Trophoblast cell (in vitro differentiated cells and primary cell): ENCODE measurements at regions not wholly inside any gene's neighbourhood (a gene's known extent, or its start where the extent isn't known, plus 50 kb on each side); places are given as distances from the start of the nearest gene placed in this dataset.

Experiments used
- DNase-seq, 2 donors: peaks; one replicate each; pipeline ENCODE4 v3.0.0-alpha.2; 2016
- H2AFZ ChIP-seq: 2 replicates; pipeline ENCODE4 v1.6.1; 2013; ENCODE audit warnings: low read length, moderate library complexity, mild to moderate bottlenecking; ENCODE audit not compliant: insufficient read depth, poor library complexity
- H2AK5ac ChIP-seq: 2 replicates; pipeline ENCODE4 v1.6.1; 2013; ENCODE audit warnings: mild to moderate bottlenecking, low read length
- H2BK120ac ChIP-seq: 2 replicates; pipeline ENCODE4 v1.6.1; 2013; ENCODE audit warnings: low read length, mild to moderate bottlenecking, moderate library complexity; ENCODE audit not compliant: insufficient read depth, poor library complexity
- H2BK12ac ChIP-seq: 2 replicates; pipeline ENCODE4 v1.6.1; 2013; ENCODE audit warnings: mild to moderate bottlenecking, low read length, moderate library complexity
- H2BK5ac ChIP-seq: 2 replicates; pipeline ENCODE4 v1.6.1; 2013; ENCODE audit warnings: low read length, low read depth, moderate library complexity, mild to moderate bottlenecking; ENCODE audit not compliant: poor library complexity
- H3K14ac ChIP-seq: 2 replicates; pipeline ENCODE4 v1.6.1; 2013; ENCODE audit warnings: mild to moderate bottlenecking, low read length
- H3K18ac ChIP-seq: 2 replicates; pipeline ENCODE4 v1.6.1; 2013; ENCODE audit warnings: mild to moderate bottlenecking, low read length
- H3K23ac ChIP-seq: 2 replicates; pipeline ENCODE4 v1.6.1; 2013; ENCODE audit warnings: low read length
- H3K27ac ChIP-seq: 2 replicates; pipeline ENCODE4 v1.5.1; 2013; ENCODE audit warnings: low read depth, mild to moderate bottlenecking, inconsistent platforms, low read length, moderate library complexity
- H3K27me3 ChIP-seq: 2 replicates; pipeline ENCODE4 v1.6.1; 2013; ENCODE audit warnings: inconsistent platforms, mild to moderate bottlenecking, low read length, moderate library complexity; ENCODE audit not compliant: insufficient read depth
- H3K36me3 ChIP-seq, 2 experiments: 1 replicate in 1 of 2; 2 replicates in 1 of 2; pipeline ENCODE4 v1.6.1; 2013; ENCODE audit warnings: low read length in 2 of 2, mild to moderate bottlenecking in 2 of 2, moderate library complexity in 1 of 2; ENCODE audit not compliant: insufficient read depth in 2 of 2, control insufficient read depth in 1 of 2
- H3K4ac ChIP-seq: 2 replicates; pipeline ENCODE4 v1.6.1; 2013; ENCODE audit warnings: low read depth, mild to moderate bottlenecking, low read length, moderate library complexity
- H3K4me1 ChIP-seq, 2 experiments: 1 replicate in 1 of 2; 2 replicates in 1 of 2; pipeline ENCODE4 v1.6.1; 2013; ENCODE audit warnings: low read length in 2 of 2, mild to moderate bottlenecking in 2 of 2, moderate library complexity in 1 of 2; ENCODE audit not compliant: insufficient read depth in 2 of 2, control insufficient read depth in 1 of 2
- H3K4me2 ChIP-seq: 2 replicates; pipeline ENCODE4 v1.6.1; 2013; ENCODE audit warnings: inconsistent platforms, mild to moderate bottlenecking, low read length, moderate library complexity
- H3K4me3 ChIP-seq: 2 replicates; pipeline ENCODE4 v1.5.1; 2013; ENCODE audit warnings: mild to moderate bottlenecking, low read depth, low read length, inconsistent platforms
- H3K79me1 ChIP-seq: one replicate; pipeline ENCODE4 v1.6.1; 2013; ENCODE audit warnings: low read length
- H3K79me2 ChIP-seq: 2 replicates; pipeline ENCODE4 v1.6.1; 2013; ENCODE audit warnings: low read length, mild to moderate bottlenecking; ENCODE audit not compliant: control insufficient read depth, insufficient read depth, poor library complexity
- H3K9ac ChIP-seq: 2 replicates; pipeline ENCODE4 v1.6.1; 2013; ENCODE audit warnings: mild to moderate bottlenecking, low read length
- H3K9me3 ChIP-seq: 2 replicates; pipeline ENCODE4 v1.6.1; 2013; ENCODE audit warnings: low read depth, mild to moderate bottlenecking, control low read depth, inconsistent platforms, low read length; ENCODE audit not compliant: insufficient read depth
- H4K12ac ChIP-seq: 2 replicates; pipeline ENCODE4 v1.6.1; 2013; ENCODE audit warnings: low read depth, mild to moderate bottlenecking, low read length, moderate library complexity
- H4K8ac ChIP-seq: 2 replicates; pipeline ENCODE4 v1.6.1; 2013; ENCODE audit warnings: low read depth, mild to moderate bottlenecking, low read length, moderate library complexity
- H4K91ac ChIP-seq: one replicate; pipeline ENCODE4 v1.6.1; 2013; ENCODE audit warnings: low read depth, mild to moderate bottlenecking, low read length, moderate library complexity
- WGBS: extraction: QIAGEN DNeasy Blood & Tissue Kit; methylation state at CpG from one replicate; pipeline ENCODE4 v1.1.7; 2013; ENCODE audit warnings: missing lambda C conversion rate; ENCODE audit not compliant: insufficient read length, insufficient coverage; ENCODE audit errors: extremely low coverage; 5-methylcytosine and 5-hydroxymethylcytosine counted together

GRCh38 chr1:80457409-80457808, 1343.3 kb upstream of the ADGRL2 start:
- Histone ChIP-seq H3K27ac (no peak overlapping the region), H4K12ac (no peak overlapping the region), H3K9ac (no peak overlapping the region), H3K4ac (no peak overlapping the region), H3K9me3 (no peaks in the 10 kb centered on the region), H3K79me1 (no peaks in the 10 kb centered on the region), H3K27me3 (no peaks in the 10 kb centered on the region), H3K4me1 (no peaks in the 10 kb centered on the region), H4K8ac (no peak overlapping the region), H4K91ac (no peak overlapping the region), H2AFZ (no peak overlapping the region), H2BK120ac (no peak overlapping the region), H3K14ac (no peak overlapping the region), H2BK12ac (no peak overlapping the region), H3K18ac (no peak overlapping the region), H2BK5ac (no peak overlapping the region), H3K23ac (no peak overlapping the region), H3K4me3 (no peak overlapping the region), H2AK5ac (no peak overlapping the region), H3K4me2 (no peak overlapping the region), H3K36me3 (no peaks in the 10 kb centered on the region), H3K79me2 (no peaks in the 10 kb centered on the region)
- no peak for DNase-seq
- WGBS, result no CpG with 5 or more reads among the region's 2 CpGs

DNA sequence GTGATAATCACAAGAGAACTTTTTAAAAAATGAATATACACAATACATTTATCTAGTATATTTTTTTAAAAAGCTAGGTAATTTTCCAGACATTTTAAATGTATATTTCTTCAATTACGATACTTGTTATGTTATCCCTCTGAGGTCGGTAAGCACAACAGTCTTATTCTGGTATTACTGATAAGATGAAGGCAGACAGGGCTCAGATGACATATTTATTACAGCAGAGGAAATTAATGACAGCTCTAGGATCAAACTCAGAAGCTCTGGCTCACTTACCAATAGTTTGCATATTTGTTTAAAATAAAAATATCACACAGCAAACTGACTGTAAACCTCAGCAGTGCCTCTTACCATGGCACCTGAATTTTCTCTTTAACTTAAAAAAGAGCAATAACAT, 1347.0 kb upstream of the ADGRL2 start:
- no peaks in the 10 kb centered on the region for H3K4me1 ChIP-seq
- H2BK120ac ChIP-seq, result no peak overlapping the region
- H3K27ac ChIP-seq, result no peak overlapping the region
- no peak overlapping the region for H4K91ac ChIP-seq
- no peaks in the 10 kb centered on the region for H3K9me3 ChIP-seq
- no peak overlapping the region for H2AK5ac ChIP-seq
- no peaks in the 10 kb centered on the region for H3K36me3 ChIP-seq
- H3K4ac ChIP-seq, result no peak overlapping the region
- H3K4me3 ChIP-seq, result no peak overlapping the region
- no peak overlapping the region for H2AFZ ChIP-seq
- DNase-seq, result no peak
- no peaks in the 10 kb centered on the region for H3K79me2 ChIP-seq
- no peak overlapping the region for H3K9ac ChIP-seq
- no CpG with 5 or more reads among the region's 2 CpGs for WGBS
- H2BK12ac ChIP-seq, result no peak overlapping the region
- no peak overlapping the region for H3K14ac ChIP-seq
- no peak overlapping the region for H3K18ac ChIP-seq
- H3K4me2 ChIP-seq, result no peak overlapping the region
- H2BK5ac ChIP-seq, result no peak overlapping the region
- no peak overlapping the region for H4K8ac ChIP-seq
- no peaks in the 10 kb centered on the region for H3K79me1 ChIP-seq
- no peaks in the 10 kb centered on the region for H3K27me3 ChIP-seq
- H3K23ac ChIP-seq, result no peak overlapping the region
- H4K12ac ChIP-seq, result no peak overlapping the region

GRCh38 chr1:80450711-80451110, 1350.0 kb upstream of the ADGRL2 start:
- Histone ChIP-seq H3K4me1 (no peaks in the 10 kb centered on the region), H3K36me3 (no peaks in the 10 kb centered on the region), H2AFZ (no peak overlapping the region), H3K14ac (no peak overlapping the region), H3K9ac (no peak overlapping the region), H3K4me2 (no peak overlapping the region), H3K9me3 (no peaks in the 10 kb centered on the region), H3K18ac (no peak overlapping the region), H2AK5ac (no peak overlapping the region), H3K27ac (no peak overlapping the region), H4K91ac (no peak overlapping the region), H3K4ac (no peak overlapping the region), H4K12ac (no peak overlapping the region), H3K4me3 (no peak overlapping the region), H3K27me3 (no peaks in the 10 kb centered on the region), H3K79me1 (no peaks in the 10 kb centered on the region), H2BK5ac (no peak overlapping the region), H2BK12ac (no peak overlapping the region), H4K8ac (no peak overlapping the region), H3K23ac (no peak overlapping the region), H2BK120ac (no peak overlapping the region), H3K79me2 (no peaks in the 10 kb centered on the region)
- WGBS, result no CpG with 5 or more reads among the region's 2 CpGs
- peak; percentile 4 to 69 for DNase-seq

GRCh38 chr1:80448081-80448480, 1352.7 kb upstream of the ADGRL2 start:
- no peak for DNase-seq
- Histone ChIP-seq H3K79me2 (no peaks in the 10 kb centered on the region), H3K18ac (no peak overlapping the region), H4K8ac (no peak overlapping the region), H2AK5ac (no peak overlapping the region), H2BK5ac (no peak overlapping the region), H3K4ac (no peak overlapping the region), H3K23ac (no peak overlapping the region), H2BK120ac (no peak overlapping the region), H3K27ac (no peak overlapping the region), H2AFZ (no peak overlapping the region), H3K9ac (no peak overlapping the region), H3K4me3 (no peak overlapping the region), H3K27me3 (no peaks in the 10 kb centered on the region), H3K14ac (no peak overlapping the region), H3K4me2 (no peak overlapping the region), H3K79me1 (no peaks in the 10 kb centered on the region), H3K4me1 (no peaks in the 10 kb centered on the region), H3K9me3 (no peaks in the 10 kb centered on the region), H4K91ac (no peak overlapping the region), H3K36me3 (no peaks in the 10 kb centered on the region), H2BK12ac (no peak overlapping the region), H4K12ac (no peak overlapping the region)
- WGBS, result no CpG with 5 or more reads among the region's 5 CpGs
